Stimulated activated naive CD8-positive, alpha-beta T cell treated with anti-CD3 and anti-CD28 coated beads, Interleukin-15, Interleukin-2, amounts not matched to agents 100 ng/mL and 50 ng/mL, for 24 hours (primary cell): ENCODE measurements at regions not wholly inside any gene's neighbourhood (a gene's known extent, or its start where the extent isn't known, plus 50 kb on each side); places are given as distances from the start of the nearest gene placed in this dataset.

Experiments used
- H3K27ac Mint-ChIP-seq: one replicate; pipeline ENCODE4 v1.8.0; 2021; ENCODE audit warnings: mild to moderate bottlenecking, mixed read lengths
- H3K27me3 Mint-ChIP-seq: one replicate; pipeline ENCODE4 v1.8.0; 2021; ENCODE audit warnings: mixed read lengths
- H3K36me3 Mint-ChIP-seq: one replicate; pipeline ENCODE4 v1.8.0; 2021; ENCODE audit warnings: low read depth, mixed read lengths
- H3K4me1 Mint-ChIP-seq: one replicate; pipeline ENCODE4 v1.8.0; 2021; ENCODE audit warnings: low read depth, mixed read lengths
- H3K4me3 Mint-ChIP-seq: one replicate; pipeline ENCODE4 v1.8.0; 2021; ENCODE audit warnings: mild to moderate bottlenecking, mixed read lengths
- H3K9me3 Mint-ChIP-seq: one replicate; pipeline ENCODE4 v1.8.0; 2021; ENCODE audit warnings: mixed read lengths

GRCh38 chr22:49238181-49239141 is 589.2 kb downstream of the BRD1 start:
- no peak overlapping the region for H3K27ac Mint-ChIP-seq
- no peaks in the 10 kb centered on the region for H3K4me1 Mint-ChIP-seq
- H3K27me3 Mint-ChIP-seq, result peaks cover 4% of the 10 kb centered on the region
- H3K4me3 Mint-ChIP-seq, result no peak overlapping the region
- H3K9me3 Mint-ChIP-seq, result no peaks in the 10 kb centered on the region
- H3K36me3 Mint-ChIP-seq, result no peaks in the 10 kb centered on the region

DNA sequence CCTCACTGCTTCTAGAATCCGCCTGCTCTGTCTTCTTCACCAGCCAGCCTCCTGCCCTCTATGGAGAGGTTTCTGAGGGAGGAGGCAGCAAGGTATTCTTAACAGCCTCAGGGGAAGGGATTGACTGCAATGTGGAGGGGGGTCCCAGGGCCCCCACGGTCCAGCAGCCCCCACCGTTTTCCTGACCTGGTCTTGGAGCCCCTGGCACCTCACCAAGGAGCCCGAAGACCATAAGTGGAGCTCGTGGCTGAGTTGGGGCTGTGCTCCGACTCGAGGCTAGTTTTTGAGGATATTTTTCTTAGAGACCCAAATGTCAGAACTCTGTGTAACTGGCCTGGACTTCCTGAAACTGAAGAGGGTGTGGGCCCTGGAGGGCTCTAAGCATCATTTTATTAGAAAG is 590.0 kb downstream of the BRD1 start:
- H3K27ac Mint-ChIP-seq, result no peak overlapping the region
- H3K4me1 Mint-ChIP-seq, result no peaks in the 10 kb centered on the region
- no peaks in the 10 kb centered on the region for H3K9me3 Mint-ChIP-seq
- no peaks in the 10 kb centered on the region for H3K36me3 Mint-ChIP-seq
- H3K27me3 Mint-ChIP-seq, result peaks cover 4% of the 10 kb centered on the region
- H3K4me3 Mint-ChIP-seq, result no peak overlapping the region

- H3K27me3 Mint-ChIP-seq, result peaks cover 4% of the 10 kb centered on the region
- no peaks in the 10 kb centered on the region for H3K36me3 Mint-ChIP-seq
- no peak overlapping the region for H3K27ac Mint-ChIP-seq
- H3K4me3 Mint-ChIP-seq, result no peak overlapping the region
- H3K9me3 Mint-ChIP-seq, result no peaks in the 10 kb centered on the region
- no peaks in the 10 kb centered on the region for H3K4me1 Mint-ChIP-seq
Measured at GRCh38 chr22:49237279-49237678, 590.4 kb downstream of the BRD1 start.

GRCh38 chr22:49236541-49237075 is 591.1 kb downstream of the BRD1 start:
- H3K4me1 Mint-ChIP-seq, result no peaks in the 10 kb centered on the region
- H3K9me3 Mint-ChIP-seq, result no peaks in the 10 kb centered on the region
- no peak overlapping the region for H3K4me3 Mint-ChIP-seq
- no peak overlapping the region for H3K27ac Mint-ChIP-seq
- no peaks in the 10 kb centered on the region for H3K36me3 Mint-ChIP-seq
- H3K27me3 Mint-ChIP-seq, result peaks cover 4% of the 10 kb centered on the region

DNA sequence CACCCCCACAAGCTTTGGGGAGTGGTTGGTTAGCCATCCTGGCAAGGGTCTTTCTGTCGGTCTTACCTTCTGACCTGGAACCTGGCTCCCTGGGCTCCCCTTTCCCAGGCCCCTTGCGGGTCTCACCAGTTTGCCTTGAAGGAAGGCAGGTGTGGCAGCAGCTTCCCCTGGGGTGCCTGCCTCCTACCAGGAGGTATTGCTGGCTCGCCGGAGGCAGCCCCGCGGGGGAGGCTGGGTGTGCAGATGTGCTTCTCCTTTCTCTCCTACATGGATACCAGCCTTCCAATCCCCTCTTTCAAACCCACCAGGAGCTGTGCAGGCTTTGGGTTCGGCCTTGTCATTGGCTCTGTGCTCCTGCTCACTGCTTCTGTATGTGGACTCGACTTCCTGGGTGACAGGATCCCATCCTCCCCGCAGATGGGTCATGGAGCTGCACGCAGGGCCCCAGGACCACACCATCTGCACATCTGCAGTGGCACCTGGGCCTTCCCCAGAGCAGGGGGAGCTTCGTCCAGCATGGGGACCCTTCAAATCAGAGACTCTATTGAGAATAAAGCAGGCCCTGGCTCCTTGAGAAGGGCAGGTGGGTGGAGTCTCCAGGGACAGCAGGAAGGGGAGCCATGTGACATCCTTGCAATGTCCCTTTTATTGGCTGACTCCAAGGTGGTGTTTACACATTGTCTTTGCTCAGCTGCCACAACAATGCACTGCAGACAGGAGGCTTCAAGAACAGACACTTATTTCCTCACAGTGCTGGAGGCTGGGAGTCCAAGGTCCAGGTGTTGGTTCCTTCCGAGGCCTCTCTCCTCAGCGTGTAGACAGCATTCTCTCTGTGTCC is 592.0 kb downstream of the BRD1 start:
- H3K4me3 Mint-ChIP-seq, result no peak overlapping the region
- H3K27ac Mint-ChIP-seq, result no peak overlapping the region
- no peaks in the 10 kb centered on the region for H3K9me3 Mint-ChIP-seq
- H3K27me3 Mint-ChIP-seq, result peaks cover 4% of the 10 kb centered on the region
- H3K4me1 Mint-ChIP-seq, result no peaks in the 10 kb centered on the region
- H3K36me3 Mint-ChIP-seq, result no peaks in the 10 kb centered on the region

DNA sequence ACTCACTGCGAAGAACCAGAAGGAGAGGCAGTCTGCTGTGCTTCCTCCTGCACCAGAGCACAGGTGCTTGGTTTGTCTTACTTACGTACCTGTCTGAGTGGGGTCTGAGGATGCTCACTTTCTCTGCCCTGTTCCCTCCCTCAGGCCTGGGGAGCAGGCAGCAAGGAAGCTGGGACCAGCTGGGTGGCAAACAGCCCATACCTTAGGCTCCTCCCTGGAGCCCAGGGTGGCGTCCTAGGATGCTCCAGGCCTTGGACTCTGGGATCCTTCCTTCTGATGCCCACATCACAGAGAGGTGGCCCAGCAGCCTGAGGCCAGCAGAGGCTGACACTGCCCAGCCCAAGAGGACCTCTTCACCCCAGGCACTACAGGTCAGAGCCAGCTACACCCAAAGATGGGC is 593.2 kb downstream of the BRD1 start:
- Mint-ChIP-seq H3K4me1 (no peaks in the 10 kb centered on the region), H3K9me3 (no peaks in the 10 kb centered on the region), H3K27me3 (peaks cover 4% of the 10 kb centered on the region), H3K27ac (no peak overlapping the region), H3K4me3 (no peak overlapping the region), H3K36me3 (no peaks in the 10 kb centered on the region)

- H3K27me3 Mint-ChIP-seq, result peaks cover 4% of the 10 kb centered on the region
- H3K27ac Mint-ChIP-seq, result no peak overlapping the region
- H3K4me3 Mint-ChIP-seq, result no peak overlapping the region
- no peaks in the 10 kb centered on the region for H3K4me1 Mint-ChIP-seq
- H3K9me3 Mint-ChIP-seq, result no peaks in the 10 kb centered on the region
- no peaks in the 10 kb centered on the region for H3K36me3 Mint-ChIP-seq
Measured at GRCh38 chr22:49233507-49234100, 594.1 kb downstream of the BRD1 start.

GRCh38 chr22:49232319-49233067 is 595.2 kb downstream of the BRD1 start:
- Mint-ChIP-seq H3K36me3 (no peaks in the 10 kb centered on the region), H3K4me3 (no peak overlapping the region), H3K27me3 (peaks cover 4% of the 10 kb centered on the region), H3K27ac (no peak overlapping the region), H3K4me1 (no peaks in the 10 kb centered on the region), H3K9me3 (no peaks in the 10 kb centered on the region)

DNA sequence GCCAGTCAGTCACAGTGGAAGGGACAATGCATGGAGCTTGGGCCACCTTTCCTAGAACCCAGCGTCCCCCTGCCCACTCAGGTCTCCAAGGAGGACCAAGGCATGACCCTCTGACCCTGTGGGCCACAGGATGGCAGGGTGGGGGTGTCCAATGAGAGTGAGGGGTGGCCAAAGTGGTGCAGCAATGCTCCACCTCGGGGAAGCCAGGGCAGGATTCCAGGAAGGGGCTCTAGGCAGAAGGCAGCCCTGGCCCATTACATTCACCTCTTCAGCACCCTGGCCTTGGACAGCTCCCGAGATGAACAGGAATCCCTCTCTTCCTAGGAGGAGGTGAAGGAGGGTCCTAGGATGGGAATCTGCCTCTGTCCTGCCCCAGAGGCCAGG is 597.5 kb downstream of the BRD1 start:
- H3K4me1 Mint-ChIP-seq, result no peaks in the 10 kb centered on the region
- no peaks in the 10 kb centered on the region for H3K36me3 Mint-ChIP-seq
- no peak overlapping the region for H3K27ac Mint-ChIP-seq
- H3K4me3 Mint-ChIP-seq, result no peak overlapping the region
- H3K27me3 Mint-ChIP-seq, result no peaks in the 10 kb centered on the region
- no peaks in the 10 kb centered on the region for H3K9me3 Mint-ChIP-seq

- no peaks in the 10 kb centered on the region for H3K36me3 Mint-ChIP-seq
- no peaks in the 10 kb centered on the region for H3K27me3 Mint-ChIP-seq
- H3K4me3 Mint-ChIP-seq, result no peak overlapping the region
- H3K27ac Mint-ChIP-seq, result no peak overlapping the region
- no peaks in the 10 kb centered on the region for H3K4me1 Mint-ChIP-seq
- no peaks in the 10 kb centered on the region for H3K9me3 Mint-ChIP-seq
Measured at GRCh38 chr22:49229483-49230193, 598.0 kb downstream of the BRD1 start.

DNA sequence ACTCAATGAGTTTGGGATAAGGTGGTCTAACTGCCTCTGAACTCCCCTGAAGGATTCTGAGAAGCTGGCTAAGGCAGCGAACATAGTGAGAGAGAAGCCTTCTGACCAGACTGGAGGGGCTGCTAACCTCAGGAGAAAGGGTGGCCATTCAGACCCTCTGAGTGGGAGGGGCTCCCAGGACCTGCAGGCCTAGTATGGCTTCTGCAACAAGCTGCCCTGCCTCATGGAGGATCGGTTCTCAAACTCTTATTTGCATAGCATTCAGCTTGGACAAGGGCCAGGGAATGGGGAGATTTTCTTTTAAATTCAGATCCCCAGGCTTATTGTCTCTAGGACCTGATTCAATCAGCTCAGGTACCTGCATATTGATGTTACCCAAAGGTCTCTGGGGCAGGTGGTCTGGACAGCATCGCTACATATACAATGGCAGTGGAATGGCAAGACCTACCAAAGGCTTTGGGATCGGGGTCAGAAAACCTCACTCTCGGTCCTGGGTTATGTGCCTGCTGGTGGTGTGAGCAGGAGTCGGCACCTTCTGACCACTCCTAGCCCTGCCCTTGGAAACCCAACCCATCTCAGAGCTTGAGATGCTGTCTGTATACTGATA is 599.1 kb downstream of the BRD1 start:
- Mint-ChIP-seq H3K27ac (no peak overlapping the region), H3K4me3 (no peak overlapping the region), H3K9me3 (no peaks in the 10 kb centered on the region), H3K36me3 (no peaks in the 10 kb centered on the region), H3K4me1 (no peaks in the 10 kb centered on the region), H3K27me3 (no peaks in the 10 kb centered on the region)

GRCh38 chr22:49227670-49228069 is 600.0 kb downstream of the BRD1 start:
- no peaks in the 10 kb centered on the region for H3K9me3 Mint-ChIP-seq
- no peaks in the 10 kb centered on the region for H3K36me3 Mint-ChIP-seq
- peaks cover 3% of the 10 kb centered on the region for H3K27me3 Mint-ChIP-seq
- no peaks in the 10 kb centered on the region for H3K4me1 Mint-ChIP-seq
- no peak overlapping the region for H3K4me3 Mint-ChIP-seq
- no peak overlapping the region for H3K27ac Mint-ChIP-seq

- no peak overlapping the region for H3K4me3 Mint-ChIP-seq
- H3K27ac Mint-ChIP-seq, result no peak overlapping the region
- peaks cover 14% of the 10 kb centered on the region for H3K27me3 Mint-ChIP-seq
- no peaks in the 10 kb centered on the region for H3K9me3 Mint-ChIP-seq
- H3K4me1 Mint-ChIP-seq, result no peaks in the 10 kb centered on the region
- no peaks in the 10 kb centered on the region for H3K36me3 Mint-ChIP-seq
Measured at GRCh38 chr22:49226096-49226495, 601.6 kb downstream of the BRD1 start.
